WI38 (cell line): ENCODE measurements at regions not wholly inside any gene's neighbourhood (a gene's known extent, or its start where the extent isn't known, plus 50 kb on each side); places are given as distances from the start of the nearest gene placed in this dataset.

Experiments used
- H3K4me3 ChIP-seq: 2 replicates; pipeline ENCODE4 v1.5.1; 2011; ENCODE audit warnings: low read depth, mild to moderate bottlenecking, control low read depth, low read length
- TF ChIP-seq, protein P1 (sequence below): IDR thresholded peaks from 2 replicates; pipeline ENCODE4 v1.5.1; 2012; ENCODE audit warnings: low read depth, mild to moderate bottlenecking, control low read depth, low read length

DNA sequence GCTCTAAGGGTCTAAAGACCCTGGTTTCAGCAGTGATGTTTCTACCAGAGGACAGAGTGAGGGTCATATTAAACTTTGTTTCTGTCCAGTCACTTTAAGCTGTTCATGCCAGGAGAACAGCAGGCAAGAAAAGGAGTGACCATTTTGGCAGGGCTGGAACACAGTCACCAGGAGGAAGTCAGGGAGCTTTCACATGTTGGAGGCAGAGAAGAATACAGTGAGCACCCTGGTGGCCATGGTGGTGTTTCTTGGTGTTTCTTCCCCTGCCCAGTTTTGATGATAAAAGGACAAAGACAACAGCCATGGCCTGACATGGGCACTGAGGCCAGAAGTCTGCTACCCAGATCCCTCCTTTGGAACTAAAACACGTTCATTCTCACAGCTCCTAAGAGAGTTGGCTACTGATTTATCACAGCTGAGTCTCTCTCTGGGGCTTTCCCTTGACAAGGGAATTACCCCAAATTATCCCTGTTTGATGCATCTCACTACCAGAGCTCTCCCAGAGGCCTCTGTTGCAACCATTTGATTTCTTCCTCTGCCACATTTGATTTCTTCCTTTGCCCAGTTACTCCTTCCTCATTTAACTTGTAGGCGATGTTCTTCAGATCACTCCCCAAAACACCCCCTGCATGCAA lies 106.4 kb upstream of the NWD2 start:
- no peak overlapping the region for H3K4me3 ChIP-seq
- TF ChIP-seq, protein P1, sequence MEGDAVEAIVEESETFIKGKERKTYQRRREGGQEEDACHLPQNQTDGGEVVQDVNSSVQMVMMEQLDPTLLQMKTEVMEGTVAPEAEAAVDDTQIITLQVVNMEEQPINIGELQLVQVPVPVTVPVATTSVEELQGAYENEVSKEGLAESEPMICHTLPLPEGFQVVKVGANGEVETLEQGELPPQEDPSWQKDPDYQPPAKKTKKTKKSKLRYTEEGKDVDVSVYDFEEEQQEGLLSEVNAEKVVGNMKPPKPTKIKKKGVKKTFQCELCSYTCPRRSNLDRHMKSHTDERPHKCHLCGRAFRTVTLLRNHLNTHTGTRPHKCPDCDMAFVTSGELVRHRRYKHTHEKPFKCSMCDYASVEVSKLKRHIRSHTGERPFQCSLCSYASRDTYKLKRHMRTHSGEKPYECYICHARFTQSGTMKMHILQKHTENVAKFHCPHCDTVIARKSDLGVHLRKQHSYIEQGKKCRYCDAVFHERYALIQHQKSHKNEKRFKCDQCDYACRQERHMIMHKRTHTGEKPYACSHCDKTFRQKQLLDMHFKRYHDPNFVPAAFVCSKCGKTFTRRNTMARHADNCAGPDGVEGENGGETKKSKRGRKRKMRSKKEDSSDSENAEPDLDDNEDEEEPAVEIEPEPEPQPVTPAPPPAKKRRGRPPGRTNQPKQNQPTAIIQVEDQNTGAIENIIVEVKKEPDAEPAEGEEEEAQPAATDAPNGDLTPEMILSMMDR, result no peak

DNA sequence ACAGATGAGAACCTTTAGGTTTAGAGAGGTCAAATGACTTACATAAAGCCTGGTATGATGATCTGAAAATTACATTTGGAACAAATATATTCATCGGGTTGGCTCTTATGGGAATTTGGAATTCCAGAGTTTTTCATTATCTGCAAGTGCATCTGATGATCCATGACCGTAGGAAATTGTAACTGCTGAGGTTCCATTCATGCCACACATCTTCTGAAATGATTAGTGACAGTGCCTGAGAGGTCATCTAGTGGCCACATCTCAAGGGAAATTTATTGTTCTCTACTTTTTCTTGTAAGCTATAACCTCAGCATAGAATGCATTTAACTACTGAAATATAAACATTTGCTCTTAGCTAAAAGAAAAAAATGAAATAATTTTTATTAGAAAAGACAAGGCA lies 105.8 kb upstream of the NWD2 start:
- TF ChIP-seq, protein P1, result no peak
- H3K4me3 ChIP-seq, result no peak overlapping the region

DNA sequence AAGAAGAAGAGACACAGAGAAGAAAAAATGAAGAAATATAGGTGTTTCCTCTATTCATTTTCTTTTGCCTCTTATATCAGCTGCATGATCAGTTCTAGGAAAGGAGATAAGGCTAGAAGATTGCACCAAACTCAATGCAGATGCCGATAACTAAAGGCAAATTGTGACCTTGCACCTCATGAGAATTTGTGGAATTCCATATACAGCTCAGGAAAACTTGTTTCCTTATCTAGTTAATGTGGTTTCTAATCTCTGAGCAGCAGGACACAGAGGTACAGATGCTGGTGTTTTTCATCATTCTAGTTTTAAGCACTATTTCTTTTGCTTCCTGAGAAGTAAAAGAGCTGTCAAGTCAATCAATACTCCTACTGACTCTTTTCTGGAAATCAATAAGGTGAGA lies 104.6 kb upstream of the NWD2 start:
- TF ChIP-seq, protein P1, result no peak
- H3K4me3 ChIP-seq, result no peak overlapping the region

GRCh38 chr4:37146260-37146659 lies 98.3 kb upstream of the NWD2 start:
- TF ChIP-seq, protein P1, result no peak
- no peak overlapping the region for H3K4me3 ChIP-seq

GRCh38 chr4:37157476-37158167 lies 86.9 kb upstream of the NWD2 start:
- H3K4me3 ChIP-seq, result no peak overlapping the region
- TF ChIP-seq, protein P1, result no peak

- no peak overlapping the region for H3K4me3 ChIP-seq
- TF ChIP-seq, protein P1, result no peak
These were observed 83.9 kb upstream of the NWD2 start for GRCh38 chr4:37160653-37161052.

GRCh38 chr4:37165844-37166243 lies 78.7 kb upstream of the NWD2 start:
- H3K4me3 ChIP-seq, result no peak overlapping the region
- TF ChIP-seq, protein P1, result no peak
